Lower leg skin (tissue), 4 donors: ENCODE measurements at regions not wholly inside any gene's neighbourhood (a gene's known extent, or its start where the extent isn't known, plus 50 kb on each side); places are given as distances from the start of the nearest gene placed in this dataset.

ENCODE experiments used
- DNase-seq, 2 donors: peaks; one replicate each; pipeline ENCODE4 v3.0.0-alpha.2; 2019; ENCODE audit warnings: low spot score in 2 of 2
- H3K4me3 ChIP-seq: fragments of 200-600 bp; sonication (generic); 2 replicates; pipeline ENCODE4 v1.5.1; 2017; ENCODE audit warnings: mild to moderate bottlenecking, low read depth; ENCODE audit not compliant: poor library complexity, severe bottlenecking
- CTCF ChIP-seq, 3 donors: fragments of 450-650 bp; IDR thresholded peaks; one replicate each; pipeline ENCODE4 v1.5.1; 2016; ENCODE audit warnings: antibody characterized with exemption in 3 of 3, mild to moderate bottlenecking in 3 of 3, moderate library complexity in 2 of 3
- POLR2A ChIP-seq, 2 donors: fragments of 450-650 bp; IDR thresholded peaks; one replicate each; pipeline ENCODE4 v1.6.1; 2016 to 2017; ENCODE audit warnings: antibody characterized with exemption in 2 of 2, mild to moderate bottlenecking in 1 of 2, moderate library complexity in 1 of 2
- WGBS, 2 donors: methylation state at CpG; one replicate each; pipeline ENCODE4 v1.1.5; 2018; 5-methylcytosine and 5-hydroxymethylcytosine counted together
- intact Hi-C: fragments of 100-400 bp; cut with DNase I; formaldehyde crosslinking; loops from one replicate; pipeline ENCODE4 v1.15.0; 2023; ENCODE audit warnings: low total_unique reads

GRCh38 chr16:72406390-72406789 lies 234.4 kb upstream of the PMFBP1 start:
- no peak overlapping the region for H3K4me3 ChIP-seq
- no peak for TF ChIP-seq CTCF (IDR thresholded peaks at IDR 0.05)
- TF ChIP-seq POLR2A (IDR thresholded peaks at IDR 0.05) = no peak
- intact Hi-C loops = no loop called here
- DNase-seq = no peak
- 93 to 97% methylated on average over 1 of the region's 1 CpG for WGBS, 2 donors

GRCh38 chr16:72404299-72404698 lies 232.3 kb upstream of the PMFBP1 start:
- no peak overlapping the region for H3K4me3 ChIP-seq
- intact Hi-C loops = no loop called here
- no peak for TF ChIP-seq CTCF (IDR thresholded peaks at IDR 0.05)
- no peak for TF ChIP-seq POLR2A (IDR thresholded peaks at IDR 0.05)
- no peak for DNase-seq

GRCh38 chr16:72401084-72401361 lies 229.1 kb upstream of the PMFBP1 start:
- intact Hi-C loops = no loop called here
- no peak for DNase-seq
- TF ChIP-seq CTCF (IDR thresholded peaks at IDR 0.05) (no peak), POLR2A (IDR thresholded peaks at IDR 0.05) (no peak)

GRCh38 chr16:72400257-72401083 lies 228.5 kb upstream of the PMFBP1 start:
- H3K4me3 ChIP-seq = no peak overlapping the region
- peak in 1 of 2 donors; percentile 25 for DNase-seq
- TF ChIP-seq CTCF (IDR thresholded peaks at IDR 0.05) = no peak
- 40 to 48% methylated on average over 6 of the region's 6 CpGs for WGBS, 2 donors
- intact Hi-C loops = no loop called here

More at GRCh38 chr16:72401084-72401361, 229.1 kb upstream of the PMFBP1 start:
- H3K4me3 ChIP-seq = no peak overlapping the region

GRCh38 chr16:72399811-72400210 lies 227.9 kb upstream of the PMFBP1 start:
- no peak for DNase-seq
- intact Hi-C loops = no loop called here
- H3K4me3 ChIP-seq = no peak overlapping the region
- TF ChIP-seq POLR2A (IDR thresholded peaks at IDR 0.05) (no peak), CTCF (IDR thresholded peaks at IDR 0.05) (no peak)
- WGBS, 2 donors = 84 to 85% methylated on average over 1 of the region's 1 CpG

GRCh38 chr16:72397876-72398275 lies 225.9 kb upstream of the PMFBP1 start:
- no peak for DNase-seq
- intact Hi-C loops = no loop called here
- no peak overlapping the region for H3K4me3 ChIP-seq
- TF ChIP-seq POLR2A (IDR thresholded peaks at IDR 0.05) = no peak
- TF ChIP-seq CTCF (IDR thresholded peaks at IDR 0.05) = no peak
